Testis (tissue), 2 donors: ENCODE measurements at regions not wholly inside any gene's neighbourhood (a gene's known extent, or its start where the extent isn't known, plus 50 kb on each side); places are given as distances from the start of the nearest gene placed in this dataset.

Source experiments
- CTCF ChIP-seq, 3 experiments: fragments of 450-650 bp in 2 of 3; fragments of 200-600 bp in 1 of 3; sonication (generic) in 1 of 3; IDR thresholded peaks; one replicate each; pipeline ENCODE4 v1.5.1; 2016 to 2019; ENCODE audit warnings: antibody characterized with exemption in 3 of 3, mild to moderate bottlenecking in 2 of 3, moderate library complexity in 1 of 3
- POLR2A ChIP-seq: fragments of 450-650 bp; IDR thresholded peaks from one replicate; pipeline ENCODE4 v1.6.1; 2017; ENCODE audit warnings: antibody characterized with exemption, mild to moderate bottlenecking, moderate library complexity

GRCh38 chr2:143847257-143847656 lies 672.7 kb downstream of the ZEB2 start:
- no peak for TF ChIP-seq CTCF (IDR thresholded peaks at IDR 0.05)
- no peak for TF ChIP-seq POLR2A
